IMR-90 (cell line): ENCODE measurements at regions not wholly inside any gene's neighbourhood (a gene's known extent, or its start where the extent isn't known, plus 50 kb on each side); places are given as distances from the start of the nearest gene placed in this dataset.

Experiments used
- ATAC-seq: fragments of 200-7000 bp; cut with Tn5 transposase; 2 replicates; pipeline ENCODE4 v1.9.1; 2020; ENCODE audit warnings: low read depth, mild to moderate bottlenecking, moderate library complexity
- BruUV-seq: library from RNA; stranded (reverse); fragments of 400-500 nt; replicated peaks from 2 replicates; lab custom pipeline; 2021; lab: Mats Ljungman, UMichigan
- CTCF ChIA-PET: fragments of 300-600 bp; formaldehyde crosslinking; extraction: SDS; loops from one replicate; lab custom pipeline; 2021; ENCODE audit warnings: antibody characterized with exemption; lab: Yijun Ruan, JAX
- POLR2A ChIA-PET: fragments of 300-600 bp; sonication (Branson Sonifier 250); formaldehyde crosslinking; loops from one replicate; lab custom pipeline; 2022; ENCODE audit warnings: antibody characterized with exemption; ENCODE audit not compliant: unreplicated experiment; lab: Charles Lee
- DNase-seq: peaks from one replicate; pipeline ENCODE4 v3.0.0; 2013
- H2AFZ ChIP-seq: replicated peaks from 2 replicates; pipeline ENCODE3; 2013; ENCODE audit warnings: low read length, mild to moderate bottlenecking; ENCODE audit not compliant: poor library complexity
- H2AK5ac ChIP-seq: 2 replicates; pipeline ENCODE4 v1.6.1; 2013; ENCODE audit warnings: low read depth, low read length, inconsistent platforms
- H2AK9ac ChIP-seq: replicated peaks from 2 replicates; pipeline ENCODE3; 2013; ENCODE audit warnings: mild to moderate bottlenecking, low read depth, low read length, moderate library complexity; ENCODE audit not compliant: poor library complexity
- H2BK120ac ChIP-seq: 2 replicates; pipeline ENCODE4 v1.6.1; 2013; ENCODE audit warnings: low read depth, low read length, inconsistent platforms
- H2BK15ac ChIP-seq: 3 replicates; pipeline ENCODE4 v1.6.1; 2013; ENCODE audit warnings: low read depth, low read length, inconsistent platforms
- H2BK20ac ChIP-seq: 2 replicates; pipeline ENCODE4 v1.6.1; 2013; ENCODE audit warnings: low read depth, mild to moderate bottlenecking, inconsistent platforms, low read length, moderate library complexity
- H2BK5ac ChIP-seq: 2 replicates; pipeline ENCODE4 v1.6.1; 2013; ENCODE audit warnings: mild to moderate bottlenecking, low read depth, low read length, inconsistent platforms; ENCODE audit not compliant: poor library complexity, severe bottlenecking
- H3K14ac ChIP-seq: replicated peaks from 2 replicates; pipeline ENCODE4 v1.6.1; 2013; ENCODE audit warnings: low read depth, low read length, inconsistent platforms
- H3K18ac ChIP-seq: 2 replicates; pipeline ENCODE4 v1.6.1; 2013; ENCODE audit warnings: low read depth, low read length, control low read depth
- H3K23ac ChIP-seq: 2 replicates; pipeline ENCODE4 v1.6.1; 2013; ENCODE audit warnings: low read depth, low read length, inconsistent platforms
- H3K27ac ChIP-seq: 2 replicates; pipeline ENCODE4 v1.5.1; 2013; ENCODE audit warnings: mild to moderate bottlenecking, control low read depth, low read length; ENCODE audit not compliant: insufficient read depth
- H3K27me3 ChIP-seq: 2 replicates; pipeline ENCODE4 v1.6.1; 2013; ENCODE audit warnings: low read length; ENCODE audit not compliant: control insufficient read depth, insufficient read depth
- H3K36me3 ChIP-seq: 2 replicates; pipeline ENCODE4 v1.6.1; 2013; ENCODE audit warnings: low read length, mixed read lengths; ENCODE audit not compliant: control insufficient read depth, insufficient read depth
- H3K4ac ChIP-seq: 2 replicates; pipeline ENCODE4 v1.6.1; 2013; ENCODE audit warnings: low read depth, low read length, inconsistent platforms
- H3K4me1 ChIP-seq: 2 replicates; pipeline ENCODE4 v1.6.1; 2013; ENCODE audit warnings: low read length, mixed read lengths; ENCODE audit not compliant: control insufficient read depth, insufficient read depth
- H3K4me2 ChIP-seq: 2 replicates; pipeline ENCODE4 v1.6.1; 2013; ENCODE audit warnings: low read depth, mild to moderate bottlenecking, control low read depth, low read length, moderate library complexity
- H3K4me3 ChIP-seq: 2 replicates; pipeline ENCODE4 v1.5.1; 2013; ENCODE audit warnings: low read depth, mild to moderate bottlenecking, control low read depth, low read length, moderate library complexity; ENCODE audit not compliant: insufficient read depth
- H3K56ac ChIP-seq: 2 replicates; pipeline ENCODE4 v1.6.1; 2013; ENCODE audit warnings: low read length, inconsistent platforms; ENCODE audit not compliant: insufficient read depth; ENCODE audit errors: extremely low read depth
- H3K79me1 ChIP-seq, 2 experiments: 2 replicates each; pipeline ENCODE4 v1.6.1; 2013; ENCODE audit warnings: low read length in 2 of 2, inconsistent platforms in 1 of 2, low read depth in 1 of 2
- H3K9ac ChIP-seq: 2 replicates; pipeline ENCODE4 v1.6.1; 2013; ENCODE audit warnings: low read depth, low read length, control low read depth
- H3K9me1 ChIP-seq: 2 replicates; pipeline ENCODE4 v1.6.1; 2013; ENCODE audit warnings: low read length, inconsistent platforms; ENCODE audit not compliant: insufficient read depth
- H3K9me3 ChIP-seq: 2 replicates; pipeline ENCODE4 v1.6.1; 2013; ENCODE audit warnings: low read length; ENCODE audit not compliant: control insufficient read depth, insufficient read depth
- H4K20me1 ChIP-seq: 2 replicates; pipeline ENCODE4 v1.6.1; 2013; ENCODE audit warnings: low read length, inconsistent platforms; ENCODE audit not compliant: insufficient read depth
- H4K5ac ChIP-seq: 2 replicates; pipeline ENCODE4 v1.6.1; 2013; ENCODE audit warnings: mild to moderate bottlenecking, low read depth, low read length, control low read depth
- H4K8ac ChIP-seq, 2 experiments: 2 replicates each; pipeline ENCODE4 v1.6.1; 2013; ENCODE audit warnings: low read depth in 2 of 2, low read length in 2 of 2, control low read depth in 1 of 2, inconsistent platforms in 1 of 2
- H4K91ac ChIP-seq: 2 replicates; pipeline ENCODE4 v1.6.1; 2013; ENCODE audit warnings: low read depth, low read length, inconsistent platforms; ENCODE audit not compliant: insufficient read depth
- BHLHE40 ChIP-seq: fragments of 150-350 bp; IDR thresholded peaks from 2 replicates; pipeline ENCODE4 v1.6.1; 2016; ENCODE audit warnings: mild to moderate bottlenecking, low read depth, low read length
- CEBPB ChIP-seq: IDR thresholded peaks from 2 replicates; pipeline ENCODE4 v1.6.1; 2012; ENCODE audit warnings: low read depth, low read length, improper control_type of control experiment
- CHD1 ChIP-seq: IDR thresholded peaks from 2 replicates; pipeline ENCODE4 v1.6.1; 2012; ENCODE audit warnings: low read depth, low read length, improper control_type of control experiment
- FOS ChIP-seq: fragments of 150-350 bp; IDR thresholded peaks from 2 replicates; pipeline ENCODE4 v1.6.1; 2016; ENCODE audit warnings: low read depth, low read length
- MAFK ChIP-seq: IDR thresholded peaks from 2 replicates; pipeline ENCODE4 v1.6.1; 2012; ENCODE audit warnings: low read depth, low read length, improper control_type of control experiment
- MXI1 ChIP-seq: IDR thresholded peaks from 2 replicates; pipeline ENCODE4 v1.6.1; 2012; ENCODE audit warnings: low read depth, mild to moderate bottlenecking, low read length, moderate library complexity, borderline replicate concordance
- POLR2A ChIP-seq: IDR thresholded peaks from 2 replicates; pipeline ENCODE4 v1.6.1; 2012; ENCODE audit warnings: mild to moderate bottlenecking, low read depth, low read length
- RAD21 ChIP-seq: IDR thresholded peaks from 2 replicates; pipeline ENCODE4 v1.6.1; 2012; ENCODE audit warnings: low read length, improper control_type of control experiment
- RCOR1 ChIP-seq: IDR thresholded peaks from 2 replicates; pipeline ENCODE4 v1.6.1; 2012; ENCODE audit warnings: mild to moderate bottlenecking, low read length, improper control_type of control experiment; ENCODE audit not compliant: insufficient replicate concordance
- RFX5 ChIP-seq: IDR thresholded peaks from 2 replicates; pipeline ENCODE4 v1.8.0; 2012; ENCODE audit warnings: low read depth, mild to moderate bottlenecking, low read length, moderate library complexity
- SMC3 ChIP-seq: fragments of 150-350 bp; IDR thresholded peaks from 2 replicates; pipeline ENCODE4 v1.6.1; 2016; ENCODE audit warnings: low read depth, mild to moderate bottlenecking, antibody characterized with exemption, low read length, moderate library complexity
- WGBS, 2 experiments: methylation state at CpG; one replicate each; pipeline versions ENCODE4 v1.1.5 to v1.1.7; 2013; ENCODE audit warnings: missing lambda C conversion rate in 2 of 2; ENCODE audit not compliant: insufficient read length in 1 of 2; ENCODE audit errors: extremely low coverage in 2 of 2; 5-methylcytosine and 5-hydroxymethylcytosine counted together
- dilution Hi-C: fragments of 300-500 bp; cut with HindIII; formaldehyde crosslinking; loops from one replicate; pipeline ENCODE4 v1.14.3; 2018; ENCODE audit warnings: low sequenced_read_pairs; ENCODE audit not compliant: unreplicated experiment
- in situ Hi-C: fragments of 300-500 bp; cut with MboI; formaldehyde crosslinking; loops from 3 replicates; pipeline ENCODE4 v1.14.3; 2019; ENCODE audit warnings: low sequenced_read_pairs, inconsistent platforms, mixed read lengths
- intact Hi-C: fragments of 100-400 bp; cut with micrococcal nuclease; formaldehyde crosslinking; loops from 2 replicates; pipeline ENCODE4 v1.10.0; 2022
- TF ChIP-seq, protein P1 (sequence below): fragments of 150-350 bp; IDR thresholded peaks from 2 replicates; pipeline ENCODE4 v1.6.1; 2016; ENCODE audit warnings: low read depth, mild to moderate bottlenecking, low read length, moderate library complexity, borderline replicate concordance

- CTCF ChIA-PET, result no interaction called here
- BruUV-seq, result no TSS peak
- in situ Hi-C loops, result no loop called here
Observed at GRCh38 chr13:111895896-111896821, 170.8 kb upstream of the SOX1 start.

More at GRCh38 chr13:111895896-111896821, 170.8 kb upstream of the SOX1 start:
- Histone ChIP-seq H2BK5ac (no peak overlapping the region), H4K20me1 (no peaks in the 10 kb centered on the region), H4K5ac (no peak overlapping the region), H2BK120ac (no peak overlapping the region), H3K23ac (no peak overlapping the region), H3K4ac (no peak overlapping the region), H3K4me2 (no peak overlapping the region), H3K9ac (no peak overlapping the region), H2AFZ (no peak overlapping the region), H3K56ac (no peak overlapping the region), H3K18ac (no peak overlapping the region), H2AK5ac (no peak overlapping the region), H2BK20ac (no peak overlapping the region), H4K8ac (no peak overlapping the region), H3K14ac (no peak overlapping the region), H3K27ac (no peak overlapping the region), H3K4me3 (no peak overlapping the region), H2BK15ac (no peak overlapping the region), H3K9me3 (peaks cover 54% of the 10 kb centered on the region), H3K9me1 (no peaks in the 10 kb centered on the region), H3K4me1 (no peaks in the 10 kb centered on the region), H3K79me1 (no peaks in the 10 kb centered on the region), H2AK9ac (no peak overlapping the region), H3K27me3 (no peaks in the 10 kb centered on the region), H3K36me3 (no peaks in the 10 kb centered on the region), H4K91ac (no peak overlapping the region)
- 46% methylated on average over 8 of the region's 28 CpGs; no CpG with 5 or more reads in 1 of the 2 experiments for WGBS, 2 experiments
- TF ChIP-seq CHD1, result no peak
- no peak for TF ChIP-seq FOS
- TF ChIP-seq CEBPB, result no peak
- TF ChIP-seq RCOR1, result no peak
- TF ChIP-seq MAFK, result no peak
- no peak for TF ChIP-seq MXI1
- no peak for TF ChIP-seq RAD21
- no peak for TF ChIP-seq SMC3
- no peak for TF ChIP-seq RFX5
- TF ChIP-seq, protein P1, sequence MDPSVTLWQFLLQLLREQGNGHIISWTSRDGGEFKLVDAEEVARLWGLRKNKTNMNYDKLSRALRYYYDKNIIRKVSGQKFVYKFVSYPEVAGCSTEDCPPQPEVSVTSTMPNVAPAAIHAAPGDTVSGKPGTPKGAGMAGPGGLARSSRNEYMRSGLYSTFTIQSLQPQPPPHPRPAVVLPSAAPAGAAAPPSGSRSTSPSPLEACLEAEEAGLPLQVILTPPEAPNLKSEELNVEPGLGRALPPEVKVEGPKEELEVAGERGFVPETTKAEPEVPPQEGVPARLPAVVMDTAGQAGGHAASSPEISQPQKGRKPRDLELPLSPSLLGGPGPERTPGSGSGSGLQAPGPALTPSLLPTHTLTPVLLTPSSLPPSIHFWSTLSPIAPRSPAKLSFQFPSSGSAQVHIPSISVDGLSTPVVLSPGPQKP, result no peak
- no peak for TF ChIP-seq BHLHE40
- TF ChIP-seq POLR2A, result no peak
- ATAC-seq, result no peak
- DNase-seq, result no peak
- POLR2A ChIA-PET, result no interaction called here
- dilution Hi-C loops (no loop called here), intact Hi-C loops (no loop called here)
